GM18507 (cell line): ENCODE measurements at regions not wholly inside any gene's neighbourhood (a gene's known extent, or its start where the extent isn't known, plus 50 kb on each side); places are given as distances from the start of the nearest gene placed in this dataset.

Source experiments
- DNase-seq: peaks from one replicate; pipeline ENCODE4 v3.0.0; 2011; ENCODE audit warnings: low read depth; ENCODE audit not compliant: insufficient read length; ENCODE audit errors: extremely low spot score
- FAIRE-seq: peaks from 2 replicates; lab custom pipeline; 2011; peaks lifted over from hg19 to GRCh38; lab: Jason Lieb, UNC

DNA sequence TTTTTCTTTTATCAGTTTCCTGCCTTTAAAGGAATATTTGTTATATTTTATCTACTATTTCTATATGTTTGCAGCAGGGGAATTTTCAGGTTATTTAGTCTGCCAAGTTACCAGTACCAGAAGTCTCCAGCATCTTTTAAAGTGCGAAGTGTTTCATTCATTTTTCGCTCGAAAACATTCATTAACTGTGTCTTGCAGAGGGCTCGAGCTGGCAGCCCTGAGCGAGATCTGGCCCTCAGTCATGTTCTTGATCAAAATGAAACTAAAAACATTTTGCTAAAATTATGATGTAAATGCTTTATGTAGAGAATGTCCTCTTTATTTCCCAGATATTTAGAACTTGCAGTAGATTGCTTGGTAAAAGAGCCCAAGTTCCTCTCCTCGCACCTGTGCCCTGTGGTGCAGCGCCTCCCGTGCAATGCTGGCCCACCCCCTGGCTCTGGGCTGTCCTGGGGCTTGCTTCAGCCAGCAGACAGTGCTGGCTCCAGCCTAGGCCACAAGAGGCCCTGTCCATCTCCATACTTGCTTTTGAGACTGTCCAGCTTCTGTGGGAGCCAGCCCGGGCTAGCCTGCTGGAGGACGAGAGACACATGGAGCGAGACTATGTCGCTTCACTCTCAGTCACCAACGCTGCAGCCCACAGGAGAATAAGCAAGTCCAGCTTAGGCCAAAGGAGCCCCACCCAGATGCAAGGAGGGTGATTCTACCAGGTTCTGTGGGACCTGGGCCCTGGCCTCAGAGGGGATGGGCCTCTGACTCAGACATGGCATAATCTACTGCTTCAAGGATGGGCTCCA lies 71.9 kb upstream of the PRR23E start:
- DNase-seq (no peak), FAIRE-seq (no peak)

DNA sequence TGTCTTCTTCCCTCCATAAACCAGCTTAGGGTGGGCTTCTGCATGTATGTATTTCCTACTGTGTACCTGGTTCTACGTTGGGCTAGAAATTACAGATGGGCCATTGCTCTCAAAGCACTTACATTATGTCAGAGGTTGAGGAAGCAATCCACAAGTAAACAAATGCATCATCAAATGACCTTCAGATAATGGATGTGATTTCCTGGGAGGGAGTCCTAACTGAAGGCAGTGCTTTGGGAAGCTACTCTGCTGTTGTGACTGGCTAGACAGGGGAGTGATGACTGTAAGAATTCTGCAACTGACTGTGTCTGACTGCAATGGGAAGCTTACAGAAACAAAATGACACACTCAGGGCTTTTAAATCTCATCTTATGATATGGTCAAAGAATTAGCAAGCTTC lies 71.0 kb upstream of the PRR23E start:
- no peak for DNase-seq
- FAIRE-seq, result no peak

GRCh38 chr3:127123533-127123932 lies 69.4 kb upstream of the PRR23E start:
- no peak for DNase-seq
- no peak for FAIRE-seq

- DNase-seq (no peak), FAIRE-seq (no peak)
Measured at GRCh38 chr3:127124120-127124519, 68.8 kb upstream of the PRR23E start.

DNA sequence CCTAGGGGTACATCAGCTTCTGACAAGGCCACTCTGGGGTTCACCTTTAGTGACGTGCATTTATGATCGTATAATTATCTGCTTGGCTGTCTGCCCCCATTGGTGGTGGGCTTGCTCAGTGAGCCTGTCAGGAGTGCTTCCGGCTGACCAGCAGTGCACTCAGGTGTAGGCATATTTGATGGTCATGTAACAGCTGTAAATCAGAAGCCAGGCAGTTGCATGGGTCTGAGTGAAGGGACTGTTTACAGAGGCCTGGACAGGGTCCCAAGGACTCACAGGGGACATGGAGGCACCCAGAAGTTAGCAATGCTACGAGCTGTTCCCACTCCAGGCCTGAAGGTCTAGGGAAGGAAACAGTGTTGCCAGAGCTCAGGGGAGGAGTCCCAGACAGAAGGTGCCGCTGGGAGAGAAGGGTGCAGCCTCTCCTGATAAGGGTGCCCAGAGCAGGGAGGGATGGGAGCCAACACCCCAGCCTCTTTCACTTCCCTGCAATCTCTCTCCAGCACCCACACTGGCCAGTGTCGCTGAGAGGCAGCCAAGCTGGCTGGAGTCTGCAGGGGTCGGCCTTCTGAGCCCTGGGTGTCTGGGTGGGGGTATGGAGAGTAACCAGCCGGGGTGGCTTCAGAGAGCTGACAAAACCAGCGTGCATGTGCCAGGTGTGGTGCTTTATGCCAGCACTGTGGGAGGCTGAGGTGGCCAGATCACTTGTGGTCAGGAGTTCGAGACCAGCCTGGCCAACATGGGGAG lies 61.3 kb upstream of the PRR23E start:
- DNase-seq, result no peak
- FAIRE-seq, result no peak

DNA sequence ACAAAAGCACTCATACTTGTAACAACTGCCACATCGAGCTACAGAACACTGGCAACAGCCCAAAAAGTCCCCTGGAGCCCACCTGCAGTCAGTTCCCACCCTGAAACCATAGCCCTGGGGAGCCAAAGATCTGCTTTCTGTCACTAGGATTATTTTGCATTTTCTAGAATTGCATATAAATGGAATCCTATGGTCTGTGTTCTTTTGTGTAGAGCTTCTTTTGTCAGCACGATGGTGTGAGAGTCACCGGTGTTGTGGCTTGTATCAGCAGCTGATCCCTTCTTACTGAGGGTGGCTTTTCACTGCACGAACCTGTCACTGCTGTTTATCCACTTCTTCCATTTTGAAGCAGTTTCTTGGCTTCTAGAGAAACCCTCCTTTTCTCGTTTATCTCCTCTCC lies 60.1 kb upstream of the PRR23E start:
- FAIRE-seq (no peak), DNase-seq (no peak)

DNA sequence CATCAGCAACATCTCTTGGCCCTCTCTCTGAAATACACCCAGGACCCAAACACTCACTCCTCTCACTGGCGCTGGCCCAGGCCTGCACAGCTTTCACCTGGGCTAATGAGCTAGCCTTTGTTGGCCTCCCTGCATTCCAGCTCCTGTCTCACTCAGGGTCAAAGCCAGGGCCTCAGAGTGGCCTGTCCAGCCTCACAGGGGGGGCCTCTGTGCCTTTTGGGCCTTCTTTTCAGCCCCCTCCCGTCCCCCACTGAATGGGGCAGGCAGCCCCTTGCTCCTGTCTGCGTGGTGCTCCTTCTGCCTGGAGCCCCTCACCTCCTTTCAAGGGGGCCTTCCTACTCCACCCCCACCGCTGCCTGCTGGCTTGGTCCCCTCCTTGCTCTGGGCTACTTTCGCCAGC lies 59.0 kb upstream of the PRR23E start:
- FAIRE-seq (no peak), DNase-seq (no peak)

DNA sequence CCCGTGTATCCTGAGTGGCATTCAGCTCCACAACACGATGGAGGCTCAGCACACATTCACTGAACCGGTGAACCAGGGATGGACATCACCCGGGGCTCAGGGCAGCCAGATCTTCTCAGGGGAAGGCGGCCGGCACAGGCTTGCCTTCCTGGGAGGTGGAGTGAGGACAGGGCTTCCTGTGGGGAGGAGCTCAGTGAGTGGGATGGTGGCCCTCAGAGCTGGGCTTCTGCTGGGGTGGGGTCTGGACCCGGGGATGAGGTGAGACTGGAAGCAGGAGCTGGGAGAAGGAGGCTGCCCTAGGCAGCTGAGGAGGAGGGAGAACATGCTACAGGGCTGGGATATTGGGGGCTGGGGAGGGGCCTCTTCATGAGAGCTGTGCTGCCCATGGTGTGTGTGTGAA lies 58.5 kb upstream of the PRR23E start:
- no peak for FAIRE-seq

GRCh38 chr3:127134887-127135240 lies 58.1 kb upstream of the PRR23E start:
- DNase-seq, result no peak
- no peak for FAIRE-seq

More for the DNA sequence above, 58.5 kb upstream of the PRR23E start:
- no peak for DNase-seq

DNA sequence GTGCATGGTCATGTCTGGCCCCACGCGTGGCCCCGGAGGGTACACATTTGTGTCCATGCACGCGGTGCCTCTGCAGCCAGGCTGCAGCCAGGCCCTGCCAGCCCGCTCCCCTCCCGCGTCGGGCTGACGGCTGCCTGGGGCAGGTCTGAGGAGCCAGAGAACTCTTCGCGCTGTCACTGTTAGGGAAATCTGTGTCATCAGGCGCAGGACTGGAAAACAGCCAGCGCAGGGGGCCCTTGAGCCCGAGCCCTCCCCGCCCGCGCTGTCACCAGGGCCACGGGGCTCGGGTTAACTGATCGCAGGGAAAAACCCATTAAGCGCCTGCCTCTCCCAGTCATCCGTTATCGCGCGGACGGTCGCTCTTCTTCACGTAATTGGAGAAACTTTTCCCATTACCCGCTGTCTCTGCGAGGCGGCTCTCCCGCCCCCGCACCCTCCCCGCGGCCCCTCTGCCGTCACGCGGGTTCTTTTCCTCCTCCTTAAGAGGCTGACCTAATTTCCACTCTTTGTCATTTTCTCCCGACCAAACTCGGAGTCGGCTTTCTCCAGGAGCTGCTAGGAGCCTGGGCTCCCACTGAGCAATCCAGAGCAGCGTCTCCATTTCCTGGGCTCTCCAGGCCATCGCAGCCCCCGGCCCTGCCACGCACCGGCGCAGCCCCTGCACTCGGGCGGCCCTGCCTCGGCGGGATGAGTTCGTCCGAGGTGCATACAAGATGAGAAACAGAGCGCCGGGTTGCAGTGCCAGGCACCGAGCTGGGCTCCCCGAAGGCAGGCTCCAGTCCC lies 57.5 kb upstream of the PRR23E start:
- FAIRE-seq (no peak), DNase-seq (no peak)

- no peak for DNase-seq
- no peak for FAIRE-seq
Measured at GRCh38 chr3:127136024-127136600, 56.8 kb upstream of the PRR23E start.

GRCh38 chr3:127136706-127137105 lies 56.2 kb upstream of the PRR23E start:
- no peak for FAIRE-seq

GRCh38 chr3:127137113-127137512 lies 55.8 kb upstream of the PRR23E start:
- no peak for DNase-seq
- FAIRE-seq, result no peak

More at GRCh38 chr3:127136706-127137105, 56.2 kb upstream of the PRR23E start:
- no peak for DNase-seq

GRCh38 chr3:127137757-127138536 lies 55.0 kb upstream of the PRR23E start:
- DNase-seq (no peak), FAIRE-seq (no peak)

DNA sequence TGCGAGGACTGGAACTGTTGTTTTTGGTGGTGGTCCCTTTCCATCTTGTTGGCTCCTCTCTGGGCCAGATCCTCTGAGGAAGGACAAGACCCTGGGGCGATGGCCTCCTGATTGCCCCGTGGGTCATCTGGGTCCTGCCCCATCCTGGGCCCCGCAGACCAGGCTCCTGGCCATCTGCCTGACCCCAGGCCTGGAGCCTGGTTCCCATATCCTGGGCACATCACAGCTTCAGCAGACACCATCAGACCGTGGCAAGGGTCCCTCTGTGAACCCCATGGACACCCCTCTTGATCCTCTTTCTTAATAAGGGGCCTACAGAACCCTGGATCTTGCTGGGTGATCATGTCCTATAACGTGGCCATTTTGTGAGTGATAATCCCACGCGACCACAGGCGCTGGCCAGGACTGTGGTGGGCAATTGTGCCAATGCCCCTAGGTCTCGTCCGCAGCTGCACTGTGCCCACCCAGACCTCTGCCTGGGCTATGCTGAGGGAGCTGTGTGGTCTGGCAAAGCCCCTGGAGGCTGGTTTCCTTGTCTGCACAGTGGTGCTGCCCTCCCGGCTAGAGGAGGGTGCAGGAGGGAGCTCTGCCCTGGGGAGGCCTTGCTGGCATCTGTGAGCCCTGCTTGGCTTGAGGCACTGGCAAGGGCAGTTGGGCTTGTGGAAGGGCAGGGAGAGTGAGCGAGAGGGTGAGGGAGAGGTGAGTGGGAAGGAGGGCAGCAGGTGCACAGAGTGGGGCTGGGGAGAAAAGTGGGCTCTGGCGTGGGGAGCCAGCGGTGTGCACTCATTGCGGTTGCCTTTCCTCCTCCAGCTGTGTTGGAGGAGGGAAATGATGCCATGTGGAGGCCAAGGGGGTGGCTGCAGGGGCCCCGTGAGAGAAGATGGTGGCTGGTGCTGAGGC lies 53.1 kb upstream of the PRR23E start:
- FAIRE-seq, result no peak
- DNase-seq, result no peak

DNA sequence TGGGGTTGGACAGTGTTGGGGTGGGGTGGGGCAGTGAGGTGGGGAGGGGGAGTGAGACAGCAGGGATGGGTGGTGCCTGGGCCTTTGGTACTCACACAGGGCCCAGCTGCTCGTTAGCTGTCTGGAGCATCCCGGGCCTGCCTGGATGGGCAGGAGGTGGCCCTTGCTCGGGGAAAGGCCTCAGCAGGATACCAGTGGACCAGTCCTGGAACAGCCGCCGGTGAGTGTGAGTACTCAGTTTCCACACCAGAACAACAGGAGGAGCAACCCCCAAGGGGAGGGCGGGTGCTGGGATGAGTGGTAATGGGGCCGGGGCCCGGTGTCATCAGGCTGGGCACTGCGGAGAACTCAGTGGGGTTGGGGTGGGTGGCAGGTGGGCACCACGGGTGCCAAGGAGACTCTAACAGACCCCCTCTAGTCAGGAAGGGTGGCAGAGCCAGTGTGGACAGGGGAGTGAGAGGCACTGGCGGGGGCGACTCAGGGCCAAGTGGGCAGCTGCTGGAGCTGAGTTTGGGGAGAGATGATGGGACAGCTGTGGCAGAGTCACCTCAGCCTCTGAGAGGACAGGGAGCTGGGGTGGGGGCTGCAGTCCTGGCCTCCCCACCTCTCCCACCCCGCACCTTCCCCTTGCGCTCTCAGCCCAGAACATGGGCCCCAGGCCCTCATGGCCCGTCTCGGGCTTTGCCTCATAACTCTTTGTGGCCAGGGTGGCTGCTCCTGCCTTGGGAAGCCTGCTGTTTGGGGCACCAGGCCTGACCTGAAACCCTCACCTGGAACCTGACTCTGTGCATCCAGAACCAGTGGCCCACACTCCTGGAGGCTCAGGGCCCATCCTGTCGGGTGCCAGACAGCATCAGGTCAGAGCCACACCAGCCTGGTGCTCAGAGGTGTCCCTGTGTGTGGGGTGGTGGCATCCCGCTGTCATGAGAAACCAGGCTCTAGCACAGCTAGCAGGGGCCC lies 52.1 kb upstream of the PRR23E start:
- DNase-seq, result no peak
- FAIRE-seq, result no peak
